Activated CD8-positive, alpha-beta memory T cell treated with anti-CD3 and anti-CD28 coated beads, Interleukin-2, amount 50 U/mL, for 4 hours (primary cell): ENCODE measurements at regions not wholly inside any gene's neighbourhood (a gene's known extent, or its start where the extent isn't known, plus 50 kb on each side); places are given as distances from the start of the nearest gene placed in this dataset.
"Not testable (repeated sequence)": the region's sequence is repeated elsewhere in the genome, so short reads cannot be mapped to it uniquely, and the experiment has no call there.

Experiments used
- DNase-seq: peaks from one replicate; pipeline ENCODE4 v3.0.0-alpha.2; 2020

DNA sequence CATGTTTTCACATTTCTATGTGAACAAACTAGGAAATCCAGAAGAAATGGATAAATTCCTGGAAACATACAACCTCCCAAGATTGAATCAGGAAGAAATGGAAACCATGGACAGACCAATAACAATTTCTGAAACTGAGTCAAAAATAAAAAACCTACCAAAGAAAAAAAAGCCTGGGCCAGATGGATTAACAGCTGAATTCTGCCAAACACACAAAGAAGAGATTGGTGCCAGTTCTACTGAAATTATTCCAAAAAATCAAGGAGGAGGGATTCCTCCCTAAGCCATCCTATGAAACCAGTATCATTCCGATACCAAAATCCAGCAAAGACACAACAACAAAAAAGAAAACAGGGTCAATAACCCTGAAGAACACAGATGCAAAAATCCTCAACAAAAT is 166.9 kb upstream of the FBXL7 start:
- no peak for DNase-seq

DNA sequence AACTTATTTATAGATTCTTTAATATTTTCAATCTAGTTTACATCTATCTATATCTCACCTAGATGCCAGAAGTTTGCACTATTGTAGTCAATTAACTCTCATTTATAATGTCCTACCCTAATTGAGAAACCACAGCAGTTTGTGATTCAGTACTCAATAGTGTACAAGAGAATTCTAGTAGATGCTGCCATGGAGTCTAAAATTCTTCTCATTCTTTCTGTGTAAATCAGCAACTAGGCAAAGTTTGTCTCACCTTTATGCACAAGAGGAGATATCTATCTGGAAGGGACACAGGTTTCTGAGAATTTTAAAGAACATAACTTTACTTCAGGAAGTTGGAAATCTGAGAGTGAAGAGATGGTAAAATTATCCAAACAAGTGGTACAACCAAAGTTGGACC is 173.0 kb upstream of the FBXL7 start:
- no peak for DNase-seq

DNA sequence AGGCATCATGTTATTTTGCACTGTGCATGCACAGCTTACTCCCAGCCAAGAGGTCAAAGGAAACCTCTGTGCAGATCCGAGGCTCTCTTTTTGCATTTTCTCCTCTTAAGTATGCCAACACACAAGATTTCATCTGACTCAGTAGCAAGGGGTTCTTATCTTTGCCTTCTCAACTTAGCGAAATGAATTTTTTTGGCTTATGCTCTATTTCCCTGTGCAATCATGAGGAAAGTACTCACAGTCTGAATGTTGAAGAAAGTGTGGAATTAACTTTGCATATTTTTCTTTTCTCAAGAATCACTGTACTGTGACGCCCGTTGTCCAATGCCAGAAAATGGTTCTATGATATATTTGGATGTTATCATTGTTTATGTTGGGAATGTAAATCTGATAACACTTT is 173.5 kb upstream of the FBXL7 start:
- DNase-seq: no peak

DNA sequence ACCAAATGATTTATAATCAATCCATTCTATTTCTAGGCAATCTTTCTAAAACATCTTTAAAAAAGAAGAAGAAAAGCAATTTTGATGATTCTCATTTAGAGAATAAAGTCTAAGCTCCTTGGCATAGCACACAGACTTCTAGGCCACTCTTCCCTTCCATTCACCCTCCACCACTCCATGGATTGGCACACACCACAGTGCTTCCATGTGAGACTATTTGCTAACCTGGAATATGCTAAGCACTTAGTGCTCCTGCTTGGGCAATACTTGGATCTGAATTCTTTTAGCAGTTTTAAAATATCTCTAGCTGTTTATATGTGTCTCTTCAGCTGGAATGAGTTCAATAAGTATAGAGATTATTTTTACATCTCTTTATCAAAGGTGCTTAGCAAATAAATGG is 177.6 kb upstream of the FBXL7 start:
- DNase-seq: no peak

DNA sequence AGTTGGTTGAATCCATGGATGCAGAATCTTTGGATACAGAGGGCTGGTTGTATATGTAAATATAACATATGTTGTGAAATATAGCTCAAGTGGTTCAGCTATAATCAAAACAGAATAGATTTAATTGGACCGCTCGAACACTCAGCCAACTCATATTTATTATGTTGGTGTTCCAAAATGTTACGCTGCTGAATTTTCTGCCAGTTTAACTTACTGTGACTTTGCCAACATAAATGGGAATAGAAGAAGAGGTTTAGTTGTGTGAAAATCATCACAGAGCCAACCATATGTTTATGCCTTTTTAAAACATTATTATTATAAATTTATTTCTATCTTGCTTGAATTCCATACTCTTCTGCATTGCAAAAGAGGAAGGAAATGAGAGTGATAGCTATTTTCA is 178.2 kb upstream of the FBXL7 start:
- DNase-seq: no peak

DNA sequence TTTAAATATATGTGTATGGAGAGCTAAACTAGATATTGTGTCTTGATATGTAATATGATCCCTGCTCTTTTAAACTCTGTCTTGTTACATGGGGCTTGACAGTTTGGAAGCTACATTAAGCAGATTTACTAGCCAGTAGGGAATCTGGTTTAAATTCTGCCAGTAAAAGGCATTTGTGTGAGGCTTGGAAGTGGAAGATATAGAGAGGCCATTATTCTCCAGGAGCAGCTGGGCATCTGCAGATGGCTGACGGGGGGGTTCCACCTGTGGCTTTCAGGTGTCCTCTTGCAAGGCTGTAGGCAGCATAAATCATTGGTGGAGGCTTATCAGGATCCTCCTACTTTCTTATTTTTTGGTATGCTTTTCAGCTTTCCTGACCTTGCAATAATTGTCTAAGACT is 179.1 kb upstream of the FBXL7 start:
- DNase-seq: no peak

DNA sequence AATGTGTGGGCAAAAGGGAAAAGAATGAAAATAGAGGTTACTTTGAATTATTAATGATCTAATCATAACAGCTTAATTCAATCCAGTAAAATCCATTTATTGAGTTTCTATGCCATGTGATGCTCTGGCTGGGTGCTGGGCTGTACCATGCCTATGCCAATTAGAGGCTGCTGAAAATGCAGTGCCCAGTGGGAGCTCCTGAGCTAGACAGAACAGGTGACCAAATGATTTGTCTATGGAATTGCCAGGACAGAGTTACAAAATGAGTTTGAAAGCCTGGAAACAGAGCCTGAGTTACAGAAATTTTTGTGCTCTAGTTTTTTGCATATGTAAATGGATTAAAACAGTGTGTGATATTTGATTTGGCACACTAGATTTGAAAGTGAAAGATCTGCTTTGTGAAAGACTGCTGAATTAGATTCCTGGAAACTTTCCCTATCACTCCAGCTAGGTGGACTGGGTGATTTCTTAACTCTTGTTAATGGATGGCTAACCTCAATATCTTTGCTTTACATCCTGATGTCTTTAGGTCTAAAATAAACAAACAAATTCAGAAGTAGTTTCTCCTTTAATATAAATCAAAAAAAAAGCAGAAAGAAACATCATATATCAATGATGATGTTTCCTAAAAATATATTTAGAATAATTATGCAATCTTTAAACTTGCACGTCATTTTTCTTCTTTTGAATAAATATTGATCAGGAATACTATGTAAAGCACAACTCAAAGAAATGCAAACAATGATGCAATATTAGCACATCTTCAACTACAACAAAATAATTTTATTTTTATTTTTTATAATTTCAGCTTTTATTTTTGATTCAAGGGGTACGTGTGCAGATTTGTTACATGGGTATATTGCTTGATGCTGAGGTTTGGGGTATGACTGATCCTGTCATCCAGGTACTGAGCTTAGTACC is 194.8 kb upstream of the FBXL7 start:
- no peak for DNase-seq

DNA sequence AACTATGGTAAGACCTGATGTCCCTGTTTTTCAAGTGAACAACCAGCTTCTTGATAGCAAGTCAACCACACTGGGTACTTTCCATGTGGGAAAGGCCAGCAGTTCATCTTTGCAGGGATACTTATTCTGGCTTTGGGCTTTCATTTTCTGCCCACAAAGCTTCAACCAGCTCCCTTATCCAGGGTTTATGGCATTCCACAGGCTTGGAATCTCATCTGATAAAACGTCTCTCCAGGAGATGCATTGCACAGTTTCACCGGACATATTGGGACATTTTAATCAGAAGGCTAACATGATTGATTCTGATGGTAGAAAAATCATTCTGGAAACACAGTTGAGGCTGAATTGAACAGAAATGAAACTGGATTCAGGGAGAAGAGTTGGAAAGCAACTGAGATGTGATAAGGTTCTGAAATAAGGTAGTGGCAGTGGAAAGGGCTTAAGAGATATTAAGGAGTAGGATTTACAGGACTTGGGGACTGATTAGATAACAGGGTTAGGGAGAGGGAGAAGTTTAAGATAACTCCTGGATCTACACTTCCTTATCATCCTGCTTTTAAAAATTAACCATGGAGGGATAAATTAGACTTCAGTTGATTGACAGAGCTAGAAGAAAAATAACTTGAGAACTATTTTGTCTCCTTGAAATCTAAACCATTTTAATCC is 195.8 kb upstream of the FBXL7 start:
- no peak for DNase-seq

DNA sequence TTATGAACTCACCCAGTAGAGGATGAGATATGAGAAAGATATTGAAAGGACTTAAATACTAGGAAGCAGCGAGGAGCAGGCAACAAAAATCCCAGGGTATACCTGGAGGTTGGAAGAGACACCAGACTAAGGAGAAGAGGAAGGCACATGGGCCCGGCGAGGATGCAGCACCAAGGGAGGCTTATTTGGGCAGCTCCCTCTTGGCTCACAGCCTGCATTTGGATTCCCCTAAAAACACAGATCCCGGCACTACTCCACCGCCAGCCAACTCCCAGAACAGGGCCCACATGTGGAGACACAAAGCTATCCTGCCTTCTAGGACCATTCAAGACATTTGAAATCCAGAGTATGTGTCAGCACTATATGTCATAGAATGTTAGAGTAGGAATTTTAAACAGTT is 199.8 kb upstream of the FBXL7 start:
- DNase-seq: no peak

DNA sequence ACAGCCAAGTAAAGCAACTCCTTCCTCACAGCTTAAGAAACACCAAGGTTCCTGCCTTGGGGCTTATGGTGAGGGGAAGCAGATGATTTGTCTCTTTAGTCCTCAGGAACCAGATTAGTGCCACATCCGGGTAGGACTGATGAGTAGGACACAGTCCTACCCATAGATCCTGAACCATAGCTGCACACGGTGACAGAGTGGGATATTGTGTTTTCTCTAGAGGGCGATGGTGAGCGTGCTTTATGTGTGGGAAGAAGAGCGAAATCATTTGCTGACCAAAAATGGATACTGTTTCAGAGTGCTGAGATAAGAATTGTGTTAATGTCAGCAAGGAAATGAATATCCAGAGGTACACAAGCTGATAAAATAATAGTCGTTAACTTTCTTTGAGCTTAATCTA is 209.0 kb upstream of the FBXL7 start:
- DNase-seq: no peak

DNA sequence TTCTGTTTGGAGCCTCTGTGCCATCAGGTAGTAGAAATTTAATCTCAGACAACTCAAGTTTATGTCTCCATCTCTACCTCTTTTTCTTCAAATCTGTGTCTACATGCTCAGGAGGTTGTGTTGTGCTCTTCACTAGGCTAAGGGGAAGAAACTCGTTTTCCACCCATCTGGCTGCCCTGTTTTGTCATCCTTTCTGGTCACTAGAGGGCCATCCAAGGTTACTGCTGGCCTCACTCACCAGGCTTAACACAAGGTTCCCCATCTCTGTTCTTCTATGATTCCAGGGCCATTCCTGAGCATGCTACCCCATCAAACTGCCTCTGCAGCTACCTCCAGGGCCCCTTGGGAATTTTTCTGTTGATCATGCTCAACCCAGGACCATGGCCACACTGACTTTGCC is 213.3 kb upstream of the FBXL7 start:
- DNase-seq: no peak

DNA sequence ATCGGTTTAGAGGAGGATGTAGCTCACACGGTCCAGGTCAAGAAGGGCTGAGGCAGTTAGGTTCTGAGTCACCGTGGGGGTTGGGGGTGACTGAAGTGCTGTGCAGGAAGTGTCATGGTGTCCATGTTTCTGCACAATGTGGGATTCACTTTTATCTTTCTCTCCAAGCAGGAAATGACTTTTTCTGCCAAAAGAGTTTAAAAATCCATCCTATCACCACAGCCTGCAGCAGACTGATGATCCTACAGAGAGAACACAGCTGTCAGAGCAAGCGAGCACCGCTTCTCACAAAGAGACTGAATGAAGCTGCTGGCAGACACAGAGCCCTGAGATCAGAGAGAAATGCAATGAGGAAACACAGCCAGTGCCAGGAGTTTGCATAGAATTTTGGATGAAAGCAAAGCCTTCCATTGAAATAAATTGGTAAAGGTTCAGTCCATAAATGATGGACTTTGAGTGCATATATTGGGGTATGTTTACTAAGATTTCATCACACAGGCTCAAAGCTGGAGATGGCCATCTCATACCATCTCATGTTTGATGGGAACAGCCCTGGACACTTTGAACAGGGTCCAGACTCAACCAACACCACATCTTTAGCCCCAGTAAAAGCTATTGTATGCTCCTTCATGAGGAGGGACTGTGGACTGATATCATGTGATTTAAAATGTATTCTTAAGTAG is 213.9 kb upstream of the FBXL7 start:
- DNase-seq: no peak

DNA sequence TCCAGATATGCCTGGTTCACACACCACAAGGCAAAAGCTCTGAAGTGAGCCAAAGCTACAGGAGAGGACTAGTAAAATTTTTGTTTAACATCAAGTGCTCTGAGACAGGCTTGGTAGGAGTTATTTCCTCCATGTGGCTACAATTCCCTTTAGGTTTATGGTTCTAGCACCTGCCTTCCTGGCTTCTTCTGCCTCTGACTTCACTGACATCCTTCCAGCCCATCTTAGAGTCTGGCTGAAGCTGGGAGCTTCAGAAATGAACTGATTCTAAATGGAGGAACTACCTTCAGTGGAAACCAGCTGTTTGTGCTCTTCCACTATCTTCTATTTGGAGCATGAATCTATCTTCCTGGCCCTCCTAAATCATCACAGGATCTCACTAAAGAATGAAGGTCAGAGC is 215.3 kb upstream of the FBXL7 start:
- DNase-seq: no peak

DNA sequence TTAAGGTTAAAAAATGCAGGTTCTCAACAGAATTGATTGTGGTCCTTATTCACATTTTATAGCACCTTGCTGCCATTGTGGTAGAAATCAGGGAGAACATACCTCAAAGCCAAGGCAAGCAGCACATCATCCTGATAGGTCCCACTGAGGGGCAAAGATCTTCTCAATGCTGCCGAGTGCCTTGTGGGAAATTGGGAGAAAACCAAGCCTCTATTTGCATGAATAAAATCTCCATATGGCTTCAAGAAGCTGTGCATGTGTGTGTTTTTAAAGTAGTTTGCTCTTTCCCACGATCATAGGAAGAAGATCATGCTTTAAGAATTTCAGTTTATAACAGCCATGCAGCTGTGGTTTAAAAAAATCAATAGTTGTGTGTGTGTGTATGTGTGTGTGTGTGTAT is 216.9 kb upstream of the FBXL7 start:
- DNase-seq: no peak

DNA sequence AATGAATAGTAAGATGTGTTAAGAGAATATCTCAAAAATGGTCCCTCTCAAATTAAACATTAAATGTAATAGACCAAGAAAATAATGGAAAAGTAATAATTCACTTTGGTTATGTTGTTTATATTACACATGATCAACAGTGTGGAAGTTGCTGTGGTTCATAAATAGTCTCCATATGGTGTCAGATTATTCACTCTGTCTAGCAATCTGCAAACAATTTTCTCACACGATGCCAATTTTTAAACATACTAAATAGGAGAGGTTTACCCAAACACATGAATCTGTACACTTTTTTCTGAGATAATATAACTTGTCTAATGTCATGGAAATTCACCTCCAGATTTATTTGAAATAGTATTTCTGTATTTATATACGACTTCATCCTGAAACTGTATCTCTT is 217.4 kb upstream of the FBXL7 start:
- DNase-seq: no peak

DNA sequence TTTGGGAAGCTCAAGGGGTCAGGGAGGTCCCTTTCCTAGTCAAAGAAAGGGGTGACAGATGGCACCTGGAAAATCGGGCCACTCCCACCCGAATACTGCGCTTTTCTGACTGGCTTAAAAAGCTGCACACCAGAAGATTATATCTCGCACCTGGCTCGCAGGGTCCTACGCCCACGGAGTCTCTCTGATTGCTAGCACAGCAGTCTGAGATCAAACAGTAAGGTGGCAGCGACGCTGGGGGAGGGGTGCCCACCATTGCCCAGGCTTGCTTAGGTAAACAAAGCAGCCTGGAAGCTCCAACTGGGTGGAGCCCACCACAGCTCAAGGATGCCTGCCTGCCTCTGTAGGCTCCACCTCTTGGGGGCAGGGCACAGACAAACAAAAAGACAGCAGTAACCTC is 228.4 kb upstream of the FBXL7 start:
- DNase-seq: not testable (repeated sequence)

DNA sequence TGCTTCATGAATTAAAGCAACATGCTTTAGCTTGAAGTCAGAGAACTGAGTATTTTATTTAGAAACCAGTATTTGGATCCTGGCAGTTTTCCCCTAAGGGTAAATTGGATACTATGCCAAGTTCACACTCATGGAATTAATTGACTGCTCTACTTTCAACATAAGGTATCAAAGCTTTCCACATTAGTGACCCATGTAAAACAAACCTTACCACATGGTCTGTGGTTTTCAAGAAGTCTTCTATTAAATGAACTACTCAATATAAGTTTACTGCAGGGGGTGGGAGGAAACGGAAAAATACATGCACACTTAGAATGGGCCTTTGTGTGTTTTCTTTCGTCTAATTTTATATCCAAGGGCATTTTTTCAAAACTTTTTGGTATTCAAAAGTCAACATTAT is 232.0 kb upstream of the FBXL7 start:
- DNase-seq: no peak

DNA sequence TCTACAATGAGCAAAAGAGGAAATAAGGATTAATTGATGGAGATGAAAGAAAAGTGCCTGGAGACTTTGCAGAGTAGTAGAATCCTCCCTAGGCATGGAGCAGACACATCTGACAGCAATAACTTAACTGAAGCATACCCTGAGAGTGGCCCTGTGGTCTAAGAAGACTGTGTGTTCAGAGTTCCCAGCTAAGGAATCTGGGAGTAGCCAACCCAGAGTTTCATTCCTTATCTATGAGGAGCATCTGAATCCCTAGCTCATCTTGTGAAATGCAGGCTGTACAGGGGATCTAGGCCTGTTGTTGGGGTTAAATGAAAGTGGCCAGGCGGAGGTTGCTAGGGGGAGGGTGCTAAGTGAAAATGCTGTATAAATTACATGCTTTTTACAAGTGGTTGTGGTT is 233.1 kb upstream of the FBXL7 start:
- DNase-seq: no peak

DNA sequence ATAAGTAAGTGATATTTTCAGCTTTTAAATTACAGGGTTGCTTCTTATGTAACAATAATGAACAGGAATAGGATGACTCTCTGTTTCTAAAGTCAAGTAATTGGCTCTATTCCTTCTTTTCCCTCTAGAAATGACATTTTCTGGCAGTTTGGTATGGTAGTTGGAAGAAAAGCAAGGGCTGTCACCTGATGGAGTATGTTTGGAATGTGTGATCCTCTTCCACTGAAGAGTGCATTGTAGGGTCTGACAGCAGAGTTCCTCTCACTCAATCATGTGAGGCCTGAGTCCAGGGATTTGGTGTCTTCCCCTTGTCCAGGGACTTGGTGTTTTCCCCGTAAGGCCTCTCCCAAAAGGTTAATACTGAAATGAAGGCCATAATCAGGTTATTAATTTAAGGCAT is 233.8 kb upstream of the FBXL7 start:
- DNase-seq: no peak

DNA sequence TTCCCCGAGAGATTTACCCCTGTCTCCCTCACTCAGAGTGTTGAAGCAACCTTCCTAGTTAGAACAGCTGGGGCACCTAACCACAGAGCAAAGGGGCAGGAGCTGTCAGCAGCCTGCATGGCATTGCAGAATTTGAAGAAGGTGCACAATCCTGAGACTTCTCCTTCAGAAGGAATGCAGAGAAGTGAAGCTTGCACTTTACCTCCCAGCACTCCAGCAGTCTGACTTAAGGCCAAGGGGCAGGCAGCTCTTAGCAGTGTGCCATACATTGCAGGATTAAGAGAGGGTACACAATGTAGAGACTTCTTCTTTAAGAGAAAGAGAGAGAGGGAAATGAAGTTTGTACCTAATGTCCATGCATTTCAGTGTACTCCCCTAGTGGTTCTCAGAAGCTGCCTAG is 236.0 kb upstream of the FBXL7 start:
- DNase-seq: no peak

DNA sequence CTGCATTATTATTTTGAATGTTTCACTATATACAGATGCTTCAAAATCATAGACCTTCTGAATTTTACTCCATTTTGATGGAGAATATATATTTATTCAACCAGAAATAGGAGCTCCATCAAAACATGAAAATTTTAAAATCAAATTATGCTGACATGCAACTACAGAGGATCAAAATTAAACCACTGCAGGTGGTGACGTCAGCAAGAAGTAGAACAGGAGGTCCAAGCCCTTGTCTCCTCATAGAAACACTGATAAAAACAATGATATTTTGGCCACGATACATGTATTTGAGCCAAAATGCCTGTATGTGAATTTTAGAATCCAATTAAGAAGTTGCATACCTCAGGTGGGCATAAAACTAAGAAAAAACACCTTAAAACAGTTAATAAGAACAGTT is 236.6 kb upstream of the FBXL7 start:
- DNase-seq: no peak

DNA sequence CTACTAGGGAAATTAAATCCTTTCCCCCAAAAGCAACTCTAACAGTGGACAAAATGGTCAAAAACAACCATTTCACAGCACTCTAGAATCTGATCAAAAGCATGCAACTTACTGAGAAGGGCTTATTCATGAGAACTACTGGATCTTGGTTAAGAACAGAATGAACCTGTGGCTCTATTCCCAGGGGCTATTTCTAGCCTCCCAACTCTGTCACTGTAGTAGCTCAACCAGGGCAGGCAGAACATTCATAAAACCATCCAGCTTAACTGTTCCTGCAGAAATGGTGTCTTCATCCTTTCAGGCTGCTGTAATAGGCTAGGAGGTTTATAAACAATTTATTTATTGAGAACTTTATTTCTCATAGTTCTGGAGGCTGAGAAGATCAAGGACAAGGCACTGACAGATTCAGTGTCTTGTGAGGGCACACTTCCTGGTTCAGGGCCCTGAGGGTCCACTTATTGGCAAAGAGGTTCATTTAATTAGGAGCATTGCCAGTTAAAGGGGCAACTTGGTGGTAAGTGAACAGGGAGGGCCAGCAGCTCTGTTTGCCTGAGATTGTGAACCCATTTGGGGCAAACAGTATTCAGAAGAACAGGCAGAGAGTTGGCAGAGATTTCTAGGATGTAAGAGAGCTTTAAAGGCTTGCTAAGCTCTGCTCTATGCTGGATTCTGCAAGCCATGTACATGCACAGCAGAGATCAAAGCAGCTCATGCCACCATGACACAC is 238.5 kb upstream of the FBXL7 start:
- DNase-seq: no peak
